HG03066 (cell line): ENCODE measurements at regions not wholly inside any gene's neighbourhood (a gene's known extent, or its start where the extent isn't known, plus 50 kb on each side); places are given as distances from the start of the nearest gene placed in this dataset.

Experiments
- ATAC-seq: cut with Tn5 transposase; IDR thresholded peaks from one replicate; pipeline ENCODE4 v1.9.1; 2021; ENCODE audit warnings: low read depth; ENCODE audit not compliant: unreplicated experiment

DNA sequence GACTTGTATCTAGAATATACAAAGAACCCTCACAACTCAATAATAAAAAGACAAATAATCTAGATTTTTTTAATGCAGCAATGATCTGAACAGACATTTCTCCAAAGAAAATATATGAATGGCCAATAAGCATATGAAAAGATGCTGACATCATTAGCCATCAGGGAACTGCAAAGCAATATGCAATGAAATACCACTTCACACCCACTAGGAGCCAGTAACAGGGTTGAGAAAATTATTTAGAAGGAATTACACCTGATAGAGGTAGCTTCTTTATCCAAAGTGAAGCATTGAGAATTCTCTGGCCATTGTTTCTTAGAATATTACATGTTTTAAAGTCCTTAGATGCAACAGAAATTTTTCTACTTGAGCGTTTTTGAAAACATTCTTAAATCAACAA, 316.9 kb downstream of the KCNN2 start:
- ATAC-seq: no peak

DNA sequence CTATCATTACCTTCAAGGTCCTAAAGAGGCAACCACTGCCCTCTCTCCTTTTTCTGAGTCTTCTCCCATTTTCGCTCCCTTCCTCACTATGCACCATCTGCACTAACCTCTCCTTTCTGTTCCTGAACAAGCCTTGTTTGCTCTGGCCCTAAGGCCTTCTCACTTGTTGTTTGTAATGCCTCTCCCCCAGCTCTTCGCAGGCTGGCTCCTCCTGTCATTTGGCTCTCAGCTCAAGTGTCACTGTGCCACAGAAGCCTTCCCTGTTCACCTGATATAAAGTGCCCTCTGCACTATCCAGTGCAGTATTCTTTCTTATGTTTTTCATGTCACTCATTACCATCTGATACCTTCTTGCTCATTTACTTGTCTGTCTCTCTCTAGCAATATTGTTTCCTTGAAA, 303.7 kb downstream of the KCNN2 start:
- ATAC-seq: no peak

DNA sequence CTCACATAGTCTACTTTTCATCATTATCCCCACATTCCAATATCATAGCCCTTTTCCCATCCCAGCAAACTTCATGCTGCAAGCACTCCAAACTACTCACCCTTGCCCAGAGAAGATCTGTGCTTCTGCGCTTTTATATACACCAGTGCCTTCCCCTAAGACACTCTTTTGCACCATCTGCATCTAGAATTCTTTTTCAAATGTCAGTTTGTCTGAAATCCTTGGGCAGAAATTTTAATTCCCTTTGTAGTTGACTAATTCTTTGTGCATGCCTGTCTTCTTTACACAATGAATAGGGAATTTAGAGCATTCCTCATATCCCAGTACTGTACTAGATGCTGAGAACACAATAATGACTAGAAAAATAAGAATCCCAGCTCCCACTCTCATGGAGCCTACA, 298.9 kb downstream of the KCNN2 start:
- ATAC-seq: no peak

DNA sequence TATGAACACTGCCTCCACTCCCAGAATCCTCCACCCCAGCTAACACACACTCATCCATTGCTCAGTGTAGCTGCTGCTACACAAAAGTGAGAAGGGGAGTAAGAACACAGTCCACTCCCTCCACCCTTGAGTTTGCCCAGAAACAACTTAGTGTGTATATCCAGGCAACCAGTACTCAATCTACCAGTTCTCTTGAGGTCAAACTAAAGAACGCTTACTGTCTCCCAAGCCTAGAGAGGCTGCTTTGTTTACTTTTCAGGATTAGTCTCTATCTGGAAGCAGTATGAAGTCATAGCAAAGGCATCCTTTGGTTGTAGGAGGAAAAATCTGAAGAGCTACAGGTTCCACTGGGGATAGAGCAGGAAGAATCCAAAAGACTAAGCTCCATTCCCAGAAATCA, 296.3 kb downstream of the KCNN2 start:
- no peak for ATAC-seq

DNA sequence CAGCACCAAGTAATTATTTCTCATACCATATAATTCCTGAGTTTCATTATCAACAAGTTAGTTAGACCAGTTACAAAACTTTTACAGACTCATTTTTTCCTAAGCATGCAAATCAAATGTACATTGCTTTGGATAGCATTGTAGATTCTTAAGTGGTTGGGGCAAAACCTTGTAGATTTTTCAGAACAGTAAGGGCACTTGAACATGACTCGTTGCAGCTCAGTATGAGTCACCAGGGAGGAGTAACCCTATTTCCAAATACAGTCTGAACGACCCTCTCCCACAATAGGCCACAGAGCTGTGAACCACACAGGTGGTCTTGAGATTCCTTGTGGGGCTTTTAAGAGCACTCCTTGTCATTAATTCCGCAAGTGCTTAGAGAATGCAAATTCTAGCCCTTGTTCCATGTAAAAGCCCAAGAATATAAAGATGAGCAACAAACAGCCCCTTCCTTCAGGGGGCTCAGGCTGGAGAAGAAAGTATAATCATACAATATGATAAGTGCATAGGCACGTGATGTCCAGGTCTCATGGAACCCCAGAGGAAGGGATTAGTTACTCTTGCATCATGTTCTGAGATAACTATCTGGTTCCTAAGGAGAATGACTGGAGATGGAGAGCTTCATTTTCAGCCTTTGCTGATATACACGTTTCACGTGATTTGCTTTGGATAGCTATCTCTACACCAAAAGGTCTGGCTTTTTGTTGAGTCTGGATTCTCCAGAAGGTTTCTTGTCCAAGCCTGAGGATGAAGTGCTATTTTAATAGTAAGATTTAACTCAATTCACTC, 295.7 kb downstream of the KCNN2 start:
- no peak for ATAC-seq

DNA sequence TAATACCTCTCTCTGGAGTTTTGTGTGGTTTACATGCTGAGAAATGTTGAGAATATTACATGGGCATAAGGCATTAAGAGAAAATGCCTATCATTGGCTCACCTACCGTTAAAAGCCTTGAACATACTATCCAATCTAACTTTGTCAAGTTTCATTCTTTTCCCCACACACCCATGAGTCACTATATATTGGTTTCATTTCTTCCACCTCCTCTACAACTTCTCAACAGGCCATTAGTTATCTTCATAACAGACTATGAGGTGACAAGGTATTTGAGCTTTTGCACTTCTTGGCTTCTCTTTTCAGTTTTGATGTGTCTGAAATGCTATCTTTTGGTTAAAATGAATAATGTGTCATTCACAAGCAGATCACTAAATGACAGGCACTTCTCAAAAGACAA, 288.0 kb downstream of the KCNN2 start:
- ATAC-seq: no peak

DNA sequence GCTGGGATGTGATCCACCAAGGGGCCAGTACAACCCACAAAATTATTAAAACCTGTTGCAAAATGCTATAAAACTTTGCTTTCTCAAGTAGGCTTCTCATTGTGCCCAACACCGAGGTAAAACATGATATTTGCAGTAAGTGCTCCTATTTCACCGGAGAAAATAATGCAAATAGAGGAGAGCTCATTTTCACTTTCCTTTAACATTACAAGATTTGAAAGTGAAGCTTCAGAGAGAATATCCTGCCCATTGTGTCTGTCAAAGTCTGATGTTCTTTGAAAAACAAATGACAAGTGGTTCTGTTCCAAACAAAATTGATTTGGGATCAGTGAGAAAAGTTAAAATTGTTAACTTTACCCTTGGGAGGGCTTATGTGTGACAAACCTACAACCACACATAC, 287.1 kb downstream of the KCNN2 start:
- ATAC-seq: no peak

DNA sequence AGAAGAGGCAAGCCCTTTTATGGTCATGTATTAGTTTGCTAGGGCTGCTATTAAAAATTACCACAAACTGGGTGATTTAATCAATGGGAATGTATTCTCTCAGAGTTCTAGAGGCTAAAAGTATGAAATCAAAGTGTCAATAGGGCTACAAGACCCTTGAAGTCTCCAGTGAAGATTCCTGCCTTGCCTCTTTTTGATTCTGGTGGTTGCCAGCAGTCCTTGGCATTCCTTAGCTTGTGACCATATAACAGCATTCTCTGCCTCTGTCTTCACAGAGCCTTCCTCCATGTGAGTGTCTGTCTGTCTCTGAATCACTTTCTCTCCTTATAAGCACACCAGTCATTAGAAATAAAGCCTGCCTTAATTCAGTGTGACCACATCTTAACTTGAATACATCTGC, 282.7 kb downstream of the KCNN2 start:
- ATAC-seq: no peak

DNA sequence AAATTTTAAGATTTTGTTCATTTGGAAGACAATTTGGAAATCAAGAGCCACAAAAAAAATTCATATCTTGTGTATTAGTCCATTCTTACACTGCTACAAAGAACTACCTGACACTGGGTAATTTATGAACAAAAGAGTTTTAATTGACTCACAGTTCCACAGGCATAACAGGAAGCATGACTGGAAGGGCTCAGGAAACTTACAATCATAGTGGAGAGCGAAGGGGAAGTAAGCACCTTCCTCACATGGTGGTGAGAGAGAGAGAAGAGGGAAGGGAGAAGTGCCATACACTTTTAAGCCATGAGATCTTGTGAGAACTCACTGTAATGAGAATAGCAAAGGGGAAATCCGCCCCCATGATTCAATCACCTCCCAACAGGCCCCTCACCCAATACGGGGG, 274.4 kb downstream of the KCNN2 start:
- no peak for ATAC-seq

DNA sequence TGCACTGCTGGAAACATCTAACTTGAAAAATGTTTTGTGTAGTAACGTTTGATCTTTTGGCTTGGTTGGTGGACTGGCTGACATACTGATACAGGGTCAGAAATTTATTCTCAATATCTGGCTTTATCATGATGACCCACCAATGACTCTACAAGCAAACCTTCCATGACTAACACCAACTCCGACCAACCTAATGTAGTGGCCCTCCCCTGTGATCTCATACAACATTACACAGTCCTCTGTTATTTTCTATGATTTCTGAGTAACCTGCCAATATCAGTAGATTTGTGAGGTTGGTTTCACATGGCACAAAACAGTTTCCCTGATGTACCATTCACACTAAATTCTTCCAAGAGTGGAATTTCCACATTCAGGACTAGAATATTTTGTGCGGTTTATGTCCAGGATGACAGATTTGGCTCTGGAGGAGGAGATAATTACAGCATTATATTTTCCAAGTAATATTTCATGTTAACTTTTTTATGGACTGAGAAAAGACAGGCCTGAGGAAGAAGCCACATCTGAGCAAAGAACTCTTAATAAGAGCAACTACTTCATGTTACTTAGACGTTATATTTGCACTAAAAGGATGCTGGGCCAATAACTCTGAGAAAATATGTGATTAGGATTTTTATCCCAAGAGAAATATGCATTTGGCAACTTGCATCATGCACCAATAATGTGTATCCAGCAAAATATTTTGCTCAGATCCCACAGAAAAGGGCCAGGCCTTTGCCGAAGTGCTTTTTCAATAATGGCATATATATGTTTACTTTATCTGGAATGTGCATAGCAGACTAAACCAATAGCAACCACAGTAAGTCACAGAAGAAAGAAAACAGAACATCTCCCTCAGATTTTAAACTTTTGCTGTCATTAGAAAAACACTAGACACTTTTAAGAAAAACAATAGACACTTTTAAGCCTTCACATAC, 273.4 kb downstream of the KCNN2 start:
- no peak for ATAC-seq

DNA sequence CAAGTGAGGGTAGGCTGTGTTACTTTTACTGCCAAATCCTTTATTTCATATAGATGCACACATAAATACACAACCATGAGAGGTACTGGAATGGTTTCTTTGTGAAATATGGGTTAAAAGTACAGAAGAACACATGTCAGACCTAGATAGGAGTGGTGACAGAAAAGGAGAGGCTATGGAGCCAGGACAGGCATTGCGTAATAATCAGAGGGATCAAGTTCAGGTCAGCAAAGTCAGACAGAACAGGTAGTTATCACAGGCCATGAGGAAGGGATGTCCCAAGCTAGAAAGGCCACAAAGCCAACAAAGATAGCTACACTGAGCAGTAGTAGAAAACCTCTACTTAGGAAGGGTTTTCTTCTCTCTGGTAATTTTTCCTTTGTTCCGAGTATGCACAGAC, 272.6 kb downstream of the KCNN2 start:
- no peak for ATAC-seq

DNA sequence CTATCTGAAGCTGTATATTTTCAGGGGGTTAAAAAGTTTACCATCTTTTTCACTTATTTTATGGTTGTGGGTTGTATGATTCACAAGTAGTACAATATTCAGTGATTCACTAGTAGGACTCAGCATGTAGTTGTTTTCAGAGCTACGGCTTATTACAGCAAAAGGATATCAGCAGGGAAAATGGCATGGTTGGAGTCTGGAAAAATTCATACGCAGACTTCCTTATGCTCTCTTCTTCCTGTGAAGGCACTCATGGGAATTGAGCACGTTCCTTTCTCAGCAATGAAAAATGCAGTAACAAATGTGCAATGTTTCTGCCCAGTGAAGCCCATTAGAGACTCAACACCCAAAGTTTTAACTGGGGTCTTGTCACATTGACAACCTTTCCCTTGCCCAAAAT, 250.5 kb downstream of the KCNN2 start:
- ATAC-seq: no peak

DNA sequence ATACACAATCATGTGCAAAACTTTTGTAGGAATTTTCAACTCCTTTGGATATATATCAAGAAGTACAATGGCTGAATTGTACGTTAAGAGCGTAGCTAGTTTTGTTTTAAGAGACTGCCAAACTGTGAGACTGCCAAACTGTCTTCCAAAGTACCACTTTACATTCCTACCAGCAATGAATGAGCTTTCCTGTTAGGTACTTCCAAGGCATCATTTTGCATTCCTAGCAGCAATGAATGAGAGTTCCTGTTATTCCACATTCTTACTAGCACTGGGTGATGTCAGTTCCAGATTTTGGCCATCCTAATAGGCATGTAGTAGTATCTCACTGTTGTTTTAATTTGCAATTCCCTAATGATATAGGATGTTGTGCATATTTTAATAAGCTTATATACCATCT, 219.3 kb downstream of the KCNN2 start:
- ATAC-seq: no peak

DNA sequence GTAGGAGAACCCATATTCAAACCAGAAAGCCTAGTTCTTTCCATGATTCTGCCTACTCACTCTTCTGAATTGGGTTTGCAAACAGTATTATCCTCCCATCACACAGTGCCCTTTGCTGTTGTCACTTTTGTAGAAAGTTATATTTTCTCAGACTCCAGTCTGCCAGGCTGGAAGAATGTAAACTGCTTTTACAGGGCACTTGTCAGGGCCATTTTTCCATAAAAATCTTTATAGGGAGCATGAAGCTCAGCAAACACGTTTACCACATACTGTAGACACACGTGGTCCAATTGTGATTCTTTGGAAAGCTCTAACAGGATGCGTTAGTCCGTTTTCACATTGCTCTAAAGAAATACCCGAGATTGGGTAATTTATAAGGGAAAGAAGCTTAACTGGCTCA, 204.0 kb downstream of the KCNN2 start:
- ATAC-seq: no peak

DNA sequence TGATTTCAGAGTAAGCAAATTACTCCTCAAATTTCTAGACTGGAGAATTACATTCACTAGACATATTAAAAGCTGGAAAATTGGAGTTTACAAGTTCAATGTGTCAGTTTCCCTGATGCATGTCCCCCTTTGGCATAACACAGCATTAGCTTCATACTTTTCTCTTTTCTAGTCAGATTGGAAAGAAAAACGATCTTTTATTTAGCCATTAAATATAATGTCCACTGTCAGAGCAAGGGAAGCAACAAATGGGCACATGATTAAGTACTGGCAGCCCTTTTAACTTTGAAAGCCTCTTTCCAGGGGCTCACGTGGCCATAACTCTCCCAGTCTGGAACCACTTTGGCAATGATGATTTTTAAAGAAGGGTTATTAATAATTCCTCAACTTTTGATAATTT, 203.3 kb downstream of the KCNN2 start:
- ATAC-seq: no peak

DNA sequence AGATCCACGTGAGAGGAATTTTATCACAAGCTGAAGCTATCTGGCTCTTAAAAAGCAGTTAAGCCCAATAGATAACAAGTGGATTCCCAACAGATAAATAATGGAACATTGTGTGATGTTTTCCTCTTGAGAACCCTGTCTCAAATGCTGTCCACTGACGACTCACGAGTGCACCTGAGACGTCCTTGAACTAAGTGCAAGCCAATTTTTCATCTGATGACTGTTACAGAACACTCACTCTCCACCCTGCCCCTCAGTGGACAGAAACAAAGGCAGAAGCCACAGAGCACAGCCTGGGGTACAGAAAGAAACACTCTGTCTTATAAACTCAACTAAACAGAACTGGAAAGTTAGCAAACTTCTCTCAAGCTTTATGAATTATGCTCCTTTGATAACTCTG, 199.5 kb downstream of the KCNN2 start:
- no peak for ATAC-seq
